Central memory CD4-positive, alpha-beta T cell (primary cell): ENCODE measurements at regions not wholly inside any gene's neighbourhood (a gene's known extent, or its start where the extent isn't known, plus 50 kb on each side); places are given as distances from the start of the nearest gene placed in this dataset.
"Not testable (repeated sequence)": the region's sequence is repeated elsewhere in the genome, so short reads cannot be mapped to it uniquely, and the experiment has no call there.

Source experiments
- DNase-seq: peaks from one replicate; pipeline ENCODE4 v3.0.0; 2022

- no peak for DNase-seq
Measured at GRCh38 chr4:187362937-187363857, 632.4 kb upstream of the ZFP42 start.

- DNase-seq = no peak
Measured at GRCh38 chr4:187364401-187364800, 631.2 kb upstream of the ZFP42 start.

- DNase-seq = no peak
Measured at GRCh38 chr4:187364851-187365250, 630.7 kb upstream of the ZFP42 start.

GRCh38 chr4:187366530-187366929 is 629.0 kb upstream of the ZFP42 start:
- no peak for DNase-seq

GRCh38 chr4:187370918-187371317 is 624.7 kb upstream of the ZFP42 start:
- DNase-seq = no peak

GRCh38 chr4:187378441-187378840 is 617.1 kb upstream of the ZFP42 start:
- no peak for DNase-seq

- no peak for DNase-seq
Measured at GRCh38 chr4:187380181-187380581, 615.4 kb upstream of the ZFP42 start.

- DNase-seq = no peak
Measured at GRCh38 chr4:187383181-187383580, 612.4 kb upstream of the ZFP42 start.

GRCh38 chr4:187387739-187388138 is 607.8 kb upstream of the ZFP42 start:
- DNase-seq = no peak

GRCh38 chr4:187389420-187389819 is 606.2 kb upstream of the ZFP42 start:
- DNase-seq = no peak

GRCh38 chr4:187390646-187391045 is 604.9 kb upstream of the ZFP42 start:
- no peak for DNase-seq

- DNase-seq = no peak
Measured at GRCh38 chr4:187393531-187394344, 601.8 kb upstream of the ZFP42 start.

- no peak for DNase-seq
Measured at GRCh38 chr4:187396106-187396505, 599.5 kb upstream of the ZFP42 start.

GRCh38 chr4:187408447-187408846 is 587.1 kb upstream of the ZFP42 start:
- not testable (repeated sequence) for DNase-seq

- no peak for DNase-seq
Measured at GRCh38 chr4:187413564-187414358, 581.8 kb upstream of the ZFP42 start.

- no peak for DNase-seq
Measured at GRCh38 chr4:187414716-187415115, 580.9 kb upstream of the ZFP42 start.

GRCh38 chr4:187415231-187415630 is 580.3 kb upstream of the ZFP42 start:
- DNase-seq = no peak

- DNase-seq = no peak
Measured at GRCh38 chr4:187416216-187416615, 579.4 kb upstream of the ZFP42 start.

- DNase-seq = no peak
Measured at GRCh38 chr4:187417721-187418120, 577.9 kb upstream of the ZFP42 start.

- no peak for DNase-seq
Measured at GRCh38 chr4:187422655-187423054, 572.9 kb upstream of the ZFP42 start.

GRCh38 chr4:187424636-187425035 is 570.9 kb upstream of the ZFP42 start:
- DNase-seq = no peak

GRCh38 chr4:187426511-187426910 is 569.1 kb upstream of the ZFP42 start:
- DNase-seq = no peak

GRCh38 chr4:187432310-187432709 is 563.3 kb upstream of the ZFP42 start:
- DNase-seq = no peak
